NAMALWA (cell line): ENCODE measurements at regions not wholly inside any gene's neighbourhood (a gene's known extent, or its start where the extent isn't known, plus 50 kb on each side); places are given as distances from the start of the nearest gene placed in this dataset.
"Not testable (repeated sequence)": the region's sequence is repeated elsewhere in the genome, so short reads cannot be mapped to it uniquely, and the experiment has no call there.

Source experiments
- DNase-seq: peaks from one replicate; pipeline ENCODE4 v3.0.0-alpha.2; 2015; ENCODE audit warnings: low spot score

GRCh38 chr10:44005788-44006099 lies 357.1 kb upstream of the ZNF32 start:
- no peak for DNase-seq

GRCh38 chr10:44004913-44005787 lies 356.5 kb upstream of the ZNF32 start:
- no peak for DNase-seq

GRCh38 chr10:43998021-43998809 lies 349.5 kb upstream of the ZNF32 start:
- no peak for DNase-seq

GRCh38 chr10:43997330-43997729 lies 348.6 kb upstream of the ZNF32 start:
- DNase-seq, result no peak

GRCh38 chr10:43994539-43994938 lies 345.9 kb upstream of the ZNF32 start:
- DNase-seq, result no peak

- not testable (repeated sequence) for DNase-seq
Measured at GRCh38 chr10:43992816-43993215, 344.1 kb upstream of the ZNF32 start.

- DNase-seq, result no peak
Measured at GRCh38 chr10:43986374-43986773, 337.7 kb upstream of the ZNF32 start.

- DNase-seq, result no peak
Measured at GRCh38 chr10:43985941-43986340, 337.3 kb upstream of the ZNF32 start.

- DNase-seq, result no peak
Measured at GRCh38 chr10:43983856-43984271, 335.2 kb upstream of the ZNF32 start.

- no peak for DNase-seq
Measured at GRCh38 chr10:43983405-43983804, 334.7 kb upstream of the ZNF32 start.

GRCh38 chr10:43982250-43982649 lies 333.6 kb upstream of the ZNF32 start:
- no peak for DNase-seq

GRCh38 chr10:43981696-43982095 lies 333.0 kb upstream of the ZNF32 start:
- no peak for DNase-seq

- DNase-seq, result no peak
Measured at GRCh38 chr10:43981232-43981631, 332.6 kb upstream of the ZNF32 start.

GRCh38 chr10:43980715-43981114 lies 332.0 kb upstream of the ZNF32 start:
- DNase-seq, result no peak

GRCh38 chr10:43980313-43980712 lies 331.6 kb upstream of the ZNF32 start:
- no peak for DNase-seq

- no peak for DNase-seq
Measured at GRCh38 chr10:43979551-43979950, 330.9 kb upstream of the ZNF32 start.

GRCh38 chr10:43978936-43979335 lies 330.3 kb upstream of the ZNF32 start:
- no peak for DNase-seq

GRCh38 chr10:43978091-43978490 lies 329.4 kb upstream of the ZNF32 start:
- DNase-seq, result no peak

- no peak for DNase-seq
Measured at GRCh38 chr10:43976292-43976691, 327.6 kb upstream of the ZNF32 start.

GRCh38 chr10:43973801-43974200 lies 325.1 kb upstream of the ZNF32 start:
- DNase-seq, result no peak

- DNase-seq, result no peak
Measured at GRCh38 chr10:43972976-43973647, 324.4 kb upstream of the ZNF32 start.

- DNase-seq, result no peak
Measured at GRCh38 chr10:43971981-43972380, 323.3 kb upstream of the ZNF32 start.

GRCh38 chr10:43971306-43971705 lies 322.6 kb upstream of the ZNF32 start:
- DNase-seq, result no peak
